Liver (tissue), 8 donors: ENCODE measurements at regions not wholly inside any gene's neighbourhood (a gene's known extent, or its start where the extent isn't known, plus 50 kb on each side); places are given as distances from the start of the nearest gene placed in this dataset.

Source experiments
- DNase-seq: peaks from one replicate; pipeline ENCODE4 v3.0.0-alpha.2; 2017; ENCODE audit warnings: low spot score
- H3K27ac ChIP-seq, 2 donors: one replicate each; pipeline ENCODE4 v1.7.0; 2013; ENCODE audit warnings: inconsistent platforms in 2 of 2, low read length in 2 of 2, control low read depth in 1 of 2, low read depth in 1 of 2, mild to moderate bottlenecking in 1 of 2
- H3K27me3 ChIP-seq, 4 donors: one replicate each; pipeline versions ENCODE4 v1.6.1 to v1.7.0; 2013; ENCODE audit warnings: low read length in 3 of 4, inconsistent platforms in 1 of 4, mild to moderate bottlenecking in 1 of 4, moderate library complexity in 1 of 4; ENCODE audit not compliant: control insufficient read depth in 4 of 4, insufficient read depth in 4 of 4
- H3K36me3 ChIP-seq, 4 donors: one replicate each; pipeline versions ENCODE4 v1.6.1 to v1.7.0; 2013; ENCODE audit warnings: low read length in 3 of 4, mild to moderate bottlenecking in 3 of 4, low read depth in 1 of 4, moderate library complexity in 1 of 4; ENCODE audit not compliant: control insufficient read depth in 4 of 4, insufficient read depth in 3 of 4
- H3K4me1 ChIP-seq, 4 donors: one replicate each; pipeline versions ENCODE4 v1.6.1 to v1.7.0; 2013; ENCODE audit warnings: low read length in 3 of 4, mild to moderate bottlenecking in 3 of 4, moderate library complexity in 1 of 4; ENCODE audit not compliant: control insufficient read depth in 4 of 4, insufficient read depth in 4 of 4
- H3K4me3 ChIP-seq, 3 donors: one replicate each; pipeline versions ENCODE4 v1.6.1 to v1.7.0; 2013; ENCODE audit warnings: low read length in 3 of 3, control low read depth in 1 of 3, low read depth in 1 of 3, mild to moderate bottlenecking in 1 of 3
- H3K9ac ChIP-seq, 2 donors: one replicate each; pipeline ENCODE4 v1.7.0; 2013; ENCODE audit warnings: low read length in 2 of 2, mild to moderate bottlenecking in 2 of 2, moderate library complexity in 2 of 2, control low read depth in 1 of 2, low read depth in 1 of 2
- H3K9me3 ChIP-seq, 4 donors: one replicate each; pipeline versions ENCODE4 v1.6.1 to v1.7.0; 2013; ENCODE audit warnings: low read length in 3 of 4; ENCODE audit not compliant: control insufficient read depth in 4 of 4
- EGR1 ChIP-seq, 2 donors: IDR thresholded peaks; 2 replicates each; pipeline ENCODE4 v1.6.1; 2016 to 2018; ENCODE audit warnings: antibody characterized with exemption in 2 of 2, low read depth in 2 of 2
- FOXA1 ChIP-seq: IDR thresholded peaks from 2 replicates; pipeline ENCODE4 v1.6.1; 2016; ENCODE audit warnings: antibody characterized with exemption
- FOXA2 ChIP-seq: IDR thresholded peaks from 2 replicates; pipeline ENCODE4 v1.6.1; 2016; ENCODE audit warnings: antibody characterized with exemption
- GABPA ChIP-seq, 2 donors: IDR thresholded peaks in 1 of 2; conservative IDR thresholded peaks in 1 of 2; 2 replicates each; pipeline ENCODE4 v1.6.1; 2016; ENCODE audit warnings: antibody characterized with exemption in 2 of 2, mild to moderate bottlenecking in 1 of 2, moderate library complexity in 1 of 2
- HNF4A ChIP-seq, 2 donors: conservative IDR thresholded peaks; 2 replicates each; pipeline ENCODE4 v1.6.1; 2016; ENCODE audit warnings: antibody characterized with exemption in 2 of 2, mild to moderate bottlenecking in 2 of 2
- HNF4G ChIP-seq: IDR thresholded peaks from 2 replicates; pipeline ENCODE4 v1.6.1; 2016; ENCODE audit warnings: antibody characterized with exemption
- JUND ChIP-seq, 2 donors: IDR thresholded peaks; 2 replicates each; pipeline ENCODE4 v1.6.1; 2016; ENCODE audit warnings: antibody characterized with exemption in 2 of 2
- RXRA ChIP-seq, 2 donors: IDR thresholded peaks; 2 replicates each; pipeline ENCODE4 v1.6.1; 2017 to 2018; ENCODE audit warnings: antibody characterized with exemption in 2 of 2, mild to moderate bottlenecking in 1 of 2
- SP1 ChIP-seq: IDR thresholded peaks from 2 replicates; pipeline ENCODE4 v1.6.1; 2018; ENCODE audit warnings: antibody characterized with exemption, mild to moderate bottlenecking
- TAF1 ChIP-seq: conservative IDR thresholded peaks from 2 replicates; pipeline ENCODE4 v1.6.1; 2016; ENCODE audit warnings: antibody characterized with exemption, mild to moderate bottlenecking
- YY1 ChIP-seq: IDR thresholded peaks from 2 replicates; pipeline ENCODE4 v1.6.1; 2016; ENCODE audit warnings: antibody characterized with exemption, mild to moderate bottlenecking
- WGBS: extraction: QIAGEN DNeasy Blood & Tissue Kit; methylation state at CpG from one replicate; pipeline ENCODE4 v1.1.7; 2013; 5-methylcytosine and 5-hydroxymethylcytosine counted together
- TF ChIP-seq, protein P1 (sequence below): IDR thresholded peaks from 2 replicates; pipeline ENCODE4 v1.6.1; 2016; ENCODE audit warnings: antibody characterized with exemption
- TF ChIP-seq, protein P2 (sequence below): fragments of 150-350 bp; IDR thresholded peaks from 2 replicates; pipeline ENCODE4 v1.5.1; 2017; ENCODE audit warnings: improper control_type of control experiment, low read depth, low read length; ENCODE audit not compliant: missing input control
- TF ChIP-seq, protein P3 (sequence below): IDR thresholded peaks from 2 replicates; pipeline ENCODE4 v1.6.1; 2016; ENCODE audit warnings: antibody characterized with exemption, mild to moderate bottlenecking
- TF ChIP-seq, protein P4 (sequence below): IDR thresholded peaks from 2 replicates; pipeline ENCODE4 v1.6.1; 2016; ENCODE audit warnings: antibody characterized with exemption
- TF ChIP-seq, protein P5 (sequence below): IDR thresholded peaks from 2 replicates; pipeline ENCODE4 v1.6.1; 2016; ENCODE audit warnings: antibody characterized with exemption
- donor health status: healthy.
- donor health status: healthy.
- donor health status: healthy.
- donor health status: healthy.
- donor health status: healthy.

DNA sequence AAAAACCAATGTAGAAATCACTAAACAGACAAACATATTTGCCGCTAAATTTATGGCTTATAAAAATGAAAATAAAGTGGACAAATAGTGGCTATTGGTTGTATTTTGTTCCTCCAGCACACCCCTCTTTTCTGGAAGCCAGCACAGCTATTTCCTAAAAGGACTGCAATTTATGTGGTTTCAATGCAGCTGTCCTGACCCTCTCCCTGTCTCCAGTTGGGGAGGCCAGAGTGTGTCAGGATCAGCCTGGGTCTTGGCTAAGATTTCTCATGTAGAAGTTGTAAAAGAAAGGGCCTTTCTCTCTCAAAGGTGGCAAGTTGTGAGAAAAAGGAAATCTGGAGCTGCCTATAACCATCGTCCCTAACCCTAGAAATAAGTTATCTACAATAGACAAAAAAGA, 165.6 kb downstream of the ALDH8A1 start (continued):
- no peak for TF ChIP-seq HNF4G
- TF ChIP-seq FOXA2, result no peak
- no peak for TF ChIP-seq SP1
- no peak for TF ChIP-seq JUND (IDR thresholded peaks at IDR 0.05)
- TF ChIP-seq, protein P1, sequence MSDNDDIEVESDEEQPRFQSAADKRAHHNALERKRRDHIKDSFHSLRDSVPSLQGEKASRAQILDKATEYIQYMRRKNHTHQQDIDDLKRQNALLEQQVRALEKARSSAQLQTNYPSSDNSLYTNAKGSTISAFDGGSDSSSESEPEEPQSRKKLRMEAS, result no peak

DNA sequence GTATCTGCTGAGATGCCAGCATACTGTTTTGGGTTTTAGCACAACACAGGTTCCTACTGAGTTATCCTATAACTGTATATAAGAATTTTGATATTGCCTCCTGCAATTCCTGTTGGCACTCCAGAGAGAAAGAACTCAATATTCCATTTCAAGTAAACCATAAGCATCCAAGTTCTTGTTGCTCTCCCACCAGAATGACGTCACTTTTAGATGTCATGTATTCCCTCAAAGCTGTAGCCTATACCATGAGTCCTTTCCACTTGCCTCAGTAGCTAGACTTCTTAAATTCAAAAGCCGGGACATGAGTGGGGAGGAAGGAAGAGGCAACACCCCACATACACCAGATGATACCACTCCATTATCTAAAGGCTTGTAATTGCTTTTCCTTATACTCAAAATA, 171.5 kb downstream of the ALDH8A1 start:
- Histone ChIP-seq H3K4me3 (no peak overlapping the region), H3K36me3 (no peaks in the 10 kb centered on the region), H3K27ac (no peak overlapping the region), H3K9me3 (peaks cover 0 to 4% (median 0%) of the 10 kb centered on the region in 4 donors), H3K27me3 (no peaks in the 10 kb centered on the region), H3K9ac (no peak overlapping the region), H3K4me1 (no peaks in the 10 kb centered on the region)
- no peak for DNase-seq
- TF ChIP-seq, protein P2, sequence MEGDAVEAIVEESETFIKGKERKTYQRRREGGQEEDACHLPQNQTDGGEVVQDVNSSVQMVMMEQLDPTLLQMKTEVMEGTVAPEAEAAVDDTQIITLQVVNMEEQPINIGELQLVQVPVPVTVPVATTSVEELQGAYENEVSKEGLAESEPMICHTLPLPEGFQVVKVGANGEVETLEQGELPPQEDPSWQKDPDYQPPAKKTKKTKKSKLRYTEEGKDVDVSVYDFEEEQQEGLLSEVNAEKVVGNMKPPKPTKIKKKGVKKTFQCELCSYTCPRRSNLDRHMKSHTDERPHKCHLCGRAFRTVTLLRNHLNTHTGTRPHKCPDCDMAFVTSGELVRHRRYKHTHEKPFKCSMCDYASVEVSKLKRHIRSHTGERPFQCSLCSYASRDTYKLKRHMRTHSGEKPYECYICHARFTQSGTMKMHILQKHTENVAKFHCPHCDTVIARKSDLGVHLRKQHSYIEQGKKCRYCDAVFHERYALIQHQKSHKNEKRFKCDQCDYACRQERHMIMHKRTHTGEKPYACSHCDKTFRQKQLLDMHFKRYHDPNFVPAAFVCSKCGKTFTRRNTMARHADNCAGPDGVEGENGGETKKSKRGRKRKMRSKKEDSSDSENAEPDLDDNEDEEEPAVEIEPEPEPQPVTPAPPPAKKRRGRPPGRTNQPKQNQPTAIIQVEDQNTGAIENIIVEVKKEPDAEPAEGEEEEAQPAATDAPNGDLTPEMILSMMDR, result no peak
- TF ChIP-seq, protein P1, result no peak
- TF ChIP-seq, protein P3, sequence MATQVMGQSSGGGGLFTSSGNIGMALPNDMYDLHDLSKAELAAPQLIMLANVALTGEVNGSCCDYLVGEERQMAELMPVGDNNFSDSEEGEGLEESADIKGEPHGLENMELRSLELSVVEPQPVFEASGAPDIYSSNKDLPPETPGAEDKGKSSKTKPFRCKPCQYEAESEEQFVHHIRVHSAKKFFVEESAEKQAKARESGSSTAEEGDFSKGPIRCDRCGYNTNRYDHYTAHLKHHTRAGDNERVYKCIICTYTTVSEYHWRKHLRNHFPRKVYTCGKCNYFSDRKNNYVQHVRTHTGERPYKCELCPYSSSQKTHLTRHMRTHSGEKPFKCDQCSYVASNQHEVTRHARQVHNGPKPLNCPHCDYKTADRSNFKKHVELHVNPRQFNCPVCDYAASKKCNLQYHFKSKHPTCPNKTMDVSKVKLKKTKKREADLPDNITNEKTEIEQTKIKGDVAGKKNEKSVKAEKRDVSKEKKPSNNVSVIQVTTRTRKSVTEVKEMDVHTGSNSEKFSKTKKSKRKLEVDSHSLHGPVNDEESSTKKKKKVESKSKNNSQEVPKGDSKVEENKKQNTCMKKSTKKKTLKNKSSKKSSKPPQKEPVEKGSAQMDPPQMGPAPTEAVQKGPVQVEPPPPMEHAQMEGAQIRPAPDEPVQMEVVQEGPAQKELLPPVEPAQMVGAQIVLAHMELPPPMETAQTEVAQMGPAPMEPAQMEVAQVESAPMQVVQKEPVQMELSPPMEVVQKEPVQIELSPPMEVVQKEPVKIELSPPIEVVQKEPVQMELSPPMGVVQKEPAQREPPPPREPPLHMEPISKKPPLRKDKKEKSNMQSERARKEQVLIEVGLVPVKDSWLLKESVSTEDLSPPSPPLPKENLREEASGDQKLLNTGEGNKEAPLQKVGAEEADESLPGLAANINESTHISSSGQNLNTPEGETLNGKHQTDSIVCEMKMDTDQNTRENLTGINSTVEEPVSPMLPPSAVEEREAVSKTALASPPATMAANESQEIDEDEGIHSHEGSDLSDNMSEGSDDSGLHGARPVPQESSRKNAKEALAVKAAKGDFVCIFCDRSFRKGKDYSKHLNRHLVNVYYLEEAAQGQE, result no peak
- TF ChIP-seq, protein P4, sequence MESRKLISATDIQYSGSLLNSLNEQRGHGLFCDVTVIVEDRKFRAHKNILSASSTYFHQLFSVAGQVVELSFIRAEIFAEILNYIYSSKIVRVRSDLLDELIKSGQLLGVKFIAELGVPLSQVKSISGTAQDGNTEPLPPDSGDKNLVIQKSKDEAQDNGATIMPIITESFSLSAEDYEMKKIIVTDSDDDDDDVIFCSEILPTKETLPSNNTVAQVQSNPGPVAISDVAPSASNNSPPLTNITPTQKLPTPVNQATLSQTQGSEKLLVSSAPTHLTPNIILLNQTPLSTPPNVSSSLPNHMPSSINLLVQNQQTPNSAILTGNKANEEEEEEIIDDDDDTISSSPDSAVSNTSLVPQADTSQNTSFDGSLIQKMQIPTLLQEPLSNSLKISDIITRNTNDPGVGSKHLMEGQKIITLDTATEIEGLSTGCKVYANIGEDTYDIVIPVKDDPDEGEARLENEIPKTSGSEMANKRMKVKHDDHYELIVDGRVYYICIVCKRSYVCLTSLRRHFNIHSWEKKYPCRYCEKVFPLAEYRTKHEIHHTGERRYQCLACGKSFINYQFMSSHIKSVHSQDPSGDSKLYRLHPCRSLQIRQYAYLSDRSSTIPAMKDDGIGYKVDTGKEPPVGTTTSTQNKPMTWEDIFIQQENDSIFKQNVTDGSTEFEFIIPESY, result no peak
- TF ChIP-seq HNF4G (no peak), GABPA (IDR thresholded peaks at IDR 0.05 in 1 of 2, conservative IDR thresholded peaks at IDR 0.05 in 1 of 2) (no peak), TAF1 (no peak), FOXA1 (no peak), SP1 (no peak), YY1 (no peak), JUND (IDR thresholded peaks at IDR 0.05) (no peak), RXRA (IDR thresholded peaks at IDR 0.05) (no peak), FOXA2 (no peak), EGR1 (IDR thresholded peaks at IDR 0.05; ENCODE audit: low read depth in 2 of 2) (no peak), HNF4A (conservative IDR thresholded peaks at IDR 0.05) (no peak)
- TF ChIP-seq, protein P5, sequence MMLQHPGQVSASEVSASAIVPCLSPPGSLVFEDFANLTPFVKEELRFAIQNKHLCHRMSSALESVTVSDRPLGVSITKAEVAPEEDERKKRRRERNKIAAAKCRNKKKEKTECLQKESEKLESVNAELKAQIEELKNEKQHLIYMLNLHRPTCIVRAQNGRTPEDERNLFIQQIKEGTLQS, result no peak
- 92% methylated on average over 2 of the region's 2 CpGs for WGBS
